ENCODE measurements at regions not wholly inside any gene's neighbourhood (a gene's known extent, or its start where the extent isn't known, plus 50 kb on each side); places are given as distances from the start of the nearest gene placed in this dataset.

GRCh38 chr5:3145641-3146040 is 394.2 kb upstream of the IRX2 start:
- Histone ChIP-seq H3K27ac (no peak overlapping the region), H3K4me3 (no peak overlapping the region), H3K36me3 (no peaks in the 10 kb centered on the region), H3K27me3 (no peaks in the 10 kb centered on the region), H3K9me3 (no peaks in the 10 kb centered on the region), H3K4me1 (no peaks in the 10 kb centered on the region)
- no peak for FAIRE-seq
- TF ChIP-seq CTCF (IDR thresholded peaks at IDR 0.05), result no peak
- 63 to 68% methylated on average over 5 of the region's 5 CpGs for WGBS, 2 donors
- intact Hi-C loops (cut with DNase I), result no loop called here
- ATAC-seq, result no peak
- no peak for DNase-seq

- FAIRE-seq (no peak), ATAC-seq (no peak), DNase-seq (no peak)
- H3K27me3 ChIP-seq, result no peaks in the 10 kb centered on the region
- H3K9me3 ChIP-seq, result no peaks in the 10 kb centered on the region
- H3K36me3 ChIP-seq, result no peaks in the 10 kb centered on the region
- no peak for TF ChIP-seq CTCF (IDR thresholded peaks at IDR 0.05)
- WGBS, 2 donors, result 74 to 81% methylated on average over 12 of the region's 12 CpGs
- H3K4me3 ChIP-seq, result no peak overlapping the region
- intact Hi-C loops (cut with DNase I), result no loop called here
- no peaks in the 10 kb centered on the region for H3K4me1 ChIP-seq
- H3K27ac ChIP-seq, result no peak overlapping the region
Measured at GRCh38 chr5:3143382-3143781, 391.9 kb upstream of the IRX2 start.

- no peak for ATAC-seq
- no peaks in the 10 kb centered on the region for H3K36me3 ChIP-seq
- no peaks in the 10 kb centered on the region for H3K4me1 ChIP-seq
- intact Hi-C loops (cut with DNase I), result no loop called here
- no peaks in the 10 kb centered on the region for H3K27me3 ChIP-seq
- 60 to 72% methylated on average over 25 of the region's 25 CpGs for WGBS, 2 donors
- H3K4me3 ChIP-seq, result no peak overlapping the region
- no peak for FAIRE-seq
- H3K27ac ChIP-seq, result no peak overlapping the region
- DNase-seq, result no peak
- TF ChIP-seq CTCF (IDR thresholded peaks at IDR 0.05), result no peak
- no peaks in the 10 kb centered on the region for H3K9me3 ChIP-seq
Measured at GRCh38 chr5:3142261-3143027, 391.0 kb upstream of the IRX2 start.

GRCh38 chr5:3140117-3140516 is 388.6 kb upstream of the IRX2 start:
- Histone ChIP-seq H3K4me3 (no peak overlapping the region), H3K27ac (no peak overlapping the region), H3K9me3 (no peaks in the 10 kb centered on the region), H3K36me3 (no peaks in the 10 kb centered on the region), H3K27me3 (no peaks in the 10 kb centered on the region), H3K4me1 (no peaks in the 10 kb centered on the region)
- DNase-seq, result no peak
- no peak for FAIRE-seq
- TF ChIP-seq CTCF (IDR thresholded peaks at IDR 0.05), result no peak
- ATAC-seq, result no peak
- WGBS, 2 donors, result 69 to 78% methylated on average over 7 of the region's 7 CpGs
- intact Hi-C loops (cut with DNase I), result no loop called here

GRCh38 chr5:3139499-3139931 is 388.0 kb upstream of the IRX2 start:
- H3K27ac ChIP-seq, result no peak overlapping the region
- ATAC-seq (no peak), FAIRE-seq (no peak), DNase-seq (no peak)
- no peak for TF ChIP-seq CTCF (IDR thresholded peaks at IDR 0.05)
- WGBS, 2 donors, result 46 to 64% methylated on average over 6 of the region's 6 CpGs
- H3K4me3 ChIP-seq, result no peak overlapping the region
- intact Hi-C loops (cut with DNase I), result no loop called here
- no peaks in the 10 kb centered on the region for H3K36me3 ChIP-seq
- H3K27me3 ChIP-seq, result no peaks in the 10 kb centered on the region
- H3K4me1 ChIP-seq, result no peaks in the 10 kb centered on the region
- H3K9me3 ChIP-seq, result no peaks in the 10 kb centered on the region

Measured in pancreas (tissue), 10 donors.